ENCODE measurements at regions not wholly inside any gene's neighbourhood (a gene's known extent, or its start where the extent isn't known, plus 50 kb on each side); places are given as distances from the start of the nearest gene placed in this dataset.
"Not testable (repeated sequence)": the region's sequence is repeated elsewhere in the genome, so short reads cannot be mapped to it uniquely, and the experiment has no call there.

DNA sequence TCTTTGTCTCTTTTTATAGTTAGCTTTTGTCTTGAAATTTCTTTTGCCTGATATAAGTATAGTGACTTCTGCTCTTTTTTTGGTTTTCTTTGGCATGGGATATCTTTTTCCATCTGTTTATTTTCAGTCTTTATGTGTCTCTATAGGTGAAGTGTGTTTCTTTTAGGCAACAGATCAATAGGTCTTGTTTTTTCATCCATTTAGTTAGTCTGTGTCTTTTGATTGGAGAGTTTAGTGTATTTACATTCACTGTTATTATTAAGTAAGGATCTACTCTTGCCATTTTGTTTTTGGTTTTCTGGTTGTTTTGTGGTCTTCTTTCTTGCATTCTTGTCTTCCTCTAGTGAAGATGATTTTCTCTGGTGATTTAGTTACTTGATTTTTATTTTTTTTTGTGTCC is 190.2 kb downstream of the CCDC74A start:
- not testable (repeated sequence) for TF ChIP-seq POLR2A, POLR2AphosphoS5 (IDR thresholded peaks at IDR 0.05; ENCODE audit: low read depth, low read length)
